ENCODE measurements at regions not wholly inside any gene's neighbourhood (a gene's known extent, or its start where the extent isn't known, plus 50 kb on each side); places are given as distances from the start of the nearest gene placed in this dataset.
"Not testable (repeated sequence)": the region's sequence is repeated elsewhere in the genome, so short reads cannot be mapped to it uniquely, and the experiment has no call there.

DNA sequence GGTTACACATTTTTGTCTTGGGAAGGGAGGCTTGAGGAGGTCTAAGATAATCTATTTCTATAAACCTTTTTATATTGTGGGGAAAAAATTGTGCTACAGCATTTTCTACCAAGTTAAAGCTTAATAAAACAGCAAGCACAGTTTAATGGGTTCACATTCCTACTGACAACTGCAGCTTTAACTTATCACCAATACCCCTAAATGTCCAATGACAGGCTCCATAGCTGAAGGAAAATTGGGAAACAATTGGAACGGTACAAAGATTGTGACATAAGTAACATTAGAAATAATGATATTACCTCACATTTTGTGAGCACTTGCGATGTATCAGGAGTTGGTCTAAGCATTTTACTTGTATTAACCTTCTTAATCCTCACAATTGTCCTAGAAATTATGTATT lies 79.5 kb upstream of the HAPLN1 start:
- intact Hi-C loops (cut with micrococcal nuclease; ENCODE audit: unreplicated experiment), result no loop called here
- H3K36me3 Mint-ChIP-seq (ENCODE audit: insufficient read depth, unreplicated experiment), result no peaks in the 10 kb centered on the region
- no TSS peak for BruUV-seq (replicated peaks)
- peaks cover 3% of the 10 kb centered on the region for H3K9me3 Mint-ChIP-seq (ENCODE audit: low read depth, unreplicated experiment)
- H3K27me3 Mint-ChIP-seq (ENCODE audit: unreplicated experiment), result no peaks in the 10 kb centered on the region
- H3K4me1 Mint-ChIP-seq (ENCODE audit: low read depth, unreplicated experiment), result no peaks in the 10 kb centered on the region
- no peak overlapping the region for H3K4me3 Mint-ChIP-seq (ENCODE audit: low read depth, unreplicated experiment)
- DNase-seq, result no peak
- H3K27ac Mint-ChIP-seq (ENCODE audit: unreplicated experiment), result no peak overlapping the region
- CTCF ChIA-PET, result interaction anchor here (0.5 kb wide), 1 partner anchor 14 kb away, joined by 4 read pairs; no protein-coding TSS in a partner anchor
- TF ChIP-seq, protein P1, sequence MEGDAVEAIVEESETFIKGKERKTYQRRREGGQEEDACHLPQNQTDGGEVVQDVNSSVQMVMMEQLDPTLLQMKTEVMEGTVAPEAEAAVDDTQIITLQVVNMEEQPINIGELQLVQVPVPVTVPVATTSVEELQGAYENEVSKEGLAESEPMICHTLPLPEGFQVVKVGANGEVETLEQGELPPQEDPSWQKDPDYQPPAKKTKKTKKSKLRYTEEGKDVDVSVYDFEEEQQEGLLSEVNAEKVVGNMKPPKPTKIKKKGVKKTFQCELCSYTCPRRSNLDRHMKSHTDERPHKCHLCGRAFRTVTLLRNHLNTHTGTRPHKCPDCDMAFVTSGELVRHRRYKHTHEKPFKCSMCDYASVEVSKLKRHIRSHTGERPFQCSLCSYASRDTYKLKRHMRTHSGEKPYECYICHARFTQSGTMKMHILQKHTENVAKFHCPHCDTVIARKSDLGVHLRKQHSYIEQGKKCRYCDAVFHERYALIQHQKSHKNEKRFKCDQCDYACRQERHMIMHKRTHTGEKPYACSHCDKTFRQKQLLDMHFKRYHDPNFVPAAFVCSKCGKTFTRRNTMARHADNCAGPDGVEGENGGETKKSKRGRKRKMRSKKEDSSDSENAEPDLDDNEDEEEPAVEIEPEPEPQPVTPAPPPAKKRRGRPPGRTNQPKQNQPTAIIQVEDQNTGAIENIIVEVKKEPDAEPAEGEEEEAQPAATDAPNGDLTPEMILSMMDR (IDR thresholded peaks at IDR 0.05; ENCODE audit: unreplicated experiment), result no peak

DNA sequence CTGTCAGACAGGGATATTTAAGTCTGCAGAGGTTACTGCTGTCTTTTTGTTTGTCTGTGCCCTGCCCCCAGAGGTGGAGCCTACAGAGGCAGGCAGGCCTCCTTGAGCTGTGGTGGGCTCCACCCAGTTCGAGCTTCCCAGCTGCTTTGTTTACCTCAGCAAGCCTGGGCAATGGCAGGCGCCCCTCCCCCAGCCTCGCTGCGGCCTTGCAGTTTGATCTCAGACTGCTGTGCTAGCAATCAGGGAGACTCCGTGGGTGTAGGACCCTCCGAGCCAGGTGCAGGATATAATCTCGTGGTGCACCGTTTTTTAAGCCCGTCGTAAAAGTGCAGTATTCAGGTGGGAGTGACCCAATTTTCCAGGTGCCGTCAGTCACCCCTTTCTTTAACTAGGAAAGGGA lies 78.4 kb upstream of the HAPLN1 start:
- H3K4me3 Mint-ChIP-seq (ENCODE audit: low read depth, unreplicated experiment); intact Hi-C loops (cut with micrococcal nuclease; ENCODE audit: unreplicated experiment); H3K27me3 Mint-ChIP-seq (ENCODE audit: unreplicated experiment); H3K36me3 Mint-ChIP-seq (ENCODE audit: insufficient read depth, unreplicated experiment); BruUV-seq (replicated peaks); CTCF ChIA-PET; H3K4me1 Mint-ChIP-seq (ENCODE audit: low read depth, unreplicated experiment); H3K27ac Mint-ChIP-seq (ENCODE audit: unreplicated experiment); DNase-seq; H3K9me3 Mint-ChIP-seq (ENCODE audit: low read depth, unreplicated experiment): not testable (repeated sequence)

DNA sequence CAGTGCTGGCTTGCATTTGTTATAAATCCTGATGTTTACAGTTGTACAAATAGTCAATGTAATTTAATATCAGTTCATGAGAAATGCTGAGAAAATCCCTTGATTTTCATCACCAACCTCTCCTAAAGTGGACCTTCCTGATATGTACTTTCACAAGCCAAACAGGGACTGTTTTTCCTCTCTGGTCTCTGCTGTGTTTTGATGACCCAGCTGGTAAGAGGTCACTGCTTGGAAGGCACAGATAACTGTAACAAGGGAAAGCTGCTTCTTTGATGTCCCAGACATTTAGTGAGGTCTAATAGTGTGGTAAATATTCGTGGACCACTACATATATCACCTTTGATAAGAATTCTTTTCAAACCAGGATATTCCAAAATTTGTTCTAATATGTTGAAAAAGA lies 68.7 kb upstream of the HAPLN1 start:
- no TSS peak for BruUV-seq (replicated peaks)
- TF ChIP-seq, protein P1 (IDR thresholded peaks at IDR 0.05; ENCODE audit: unreplicated experiment), result no peak
- Mint-ChIP-seq H3K27ac (ENCODE audit: unreplicated experiment) (no peak overlapping the region), H3K36me3 (ENCODE audit: insufficient read depth, unreplicated experiment) (no peaks in the 10 kb centered on the region), H3K27me3 (ENCODE audit: unreplicated experiment) (no peaks in the 10 kb centered on the region), H3K9me3 (ENCODE audit: low read depth, unreplicated experiment) (no peaks in the 10 kb centered on the region), H3K4me1 (ENCODE audit: low read depth, unreplicated experiment) (no peaks in the 10 kb centered on the region), H3K4me3 (ENCODE audit: low read depth, unreplicated experiment) (no peak overlapping the region)
- CTCF ChIA-PET, result no interaction called here
- no peak for DNase-seq
- intact Hi-C loops (cut with micrococcal nuclease; ENCODE audit: unreplicated experiment), result no loop called here

DNA sequence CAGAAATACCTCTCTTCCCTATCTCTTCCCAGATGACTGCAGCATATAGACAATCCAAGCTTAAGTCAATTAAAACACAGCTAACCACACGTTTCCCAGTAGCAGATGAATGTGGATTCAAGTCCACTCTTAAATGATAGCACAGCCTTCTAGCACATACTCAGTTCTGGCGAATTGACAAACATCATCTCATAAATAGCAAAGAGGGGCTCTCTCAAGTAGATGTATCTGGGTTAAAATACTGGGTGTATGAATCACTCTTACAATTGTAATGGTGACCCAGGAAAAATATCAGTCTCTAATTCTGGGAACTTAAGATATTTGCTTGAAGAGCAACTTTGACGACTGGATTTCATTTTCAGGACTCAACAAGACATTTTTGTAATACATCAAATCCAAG lies 67.0 kb upstream of the HAPLN1 start:
- no TSS peak for BruUV-seq (replicated peaks)

DNA sequence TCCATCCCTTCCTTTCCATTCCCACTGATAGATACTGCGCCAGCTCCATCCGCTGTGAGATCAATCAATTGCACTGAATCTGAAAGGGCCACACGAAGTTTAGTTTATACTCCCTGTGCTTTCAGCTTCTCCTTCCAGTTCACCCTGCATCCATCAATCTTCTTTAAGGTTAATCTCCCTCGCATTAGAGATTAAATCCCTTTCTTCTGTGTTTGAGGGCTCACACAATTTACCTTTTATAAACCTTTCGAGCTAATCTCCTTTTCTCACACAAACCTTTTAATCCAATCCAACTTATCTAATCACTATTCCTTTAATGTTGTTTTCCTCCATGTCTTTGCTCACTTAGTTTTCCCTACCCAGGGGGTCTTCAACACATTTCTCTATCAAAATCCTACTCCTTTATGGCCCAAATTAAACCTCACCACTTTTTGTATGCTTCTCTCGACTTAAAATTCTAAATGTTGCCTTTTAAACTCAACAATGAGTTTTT lies 64.6 kb upstream of the HAPLN1 start:
- TF ChIP-seq, protein P1 (IDR thresholded peaks at IDR 0.05; ENCODE audit: unreplicated experiment), result no peak
- Mint-ChIP-seq H3K9me3 (ENCODE audit: low read depth, unreplicated experiment) (no peaks in the 10 kb centered on the region), H3K27ac (ENCODE audit: unreplicated experiment) (no peak overlapping the region), H3K4me3 (ENCODE audit: low read depth, unreplicated experiment) (no peak overlapping the region), H3K4me1 (ENCODE audit: low read depth, unreplicated experiment) (peaks cover 1% of the 10 kb centered on the region), H3K36me3 (ENCODE audit: insufficient read depth, unreplicated experiment) (no peaks in the 10 kb centered on the region), H3K27me3 (ENCODE audit: unreplicated experiment) (no peaks in the 10 kb centered on the region)
- BruUV-seq (replicated peaks), result no TSS peak
- CTCF ChIA-PET, result no interaction called here
- no peak for DNase-seq
- intact Hi-C loops (cut with micrococcal nuclease; ENCODE audit: unreplicated experiment), result no loop called here

More for the DNA sequence above, 67.0 kb upstream of the HAPLN1 start:
- no peaks in the 10 kb centered on the region for H3K27me3 Mint-ChIP-seq (ENCODE audit: unreplicated experiment)
- no peaks in the 10 kb centered on the region for H3K36me3 Mint-ChIP-seq (ENCODE audit: insufficient read depth, unreplicated experiment)
- no peaks in the 10 kb centered on the region for H3K4me1 Mint-ChIP-seq (ENCODE audit: low read depth, unreplicated experiment)
- CTCF ChIA-PET, result no interaction called here
- no peak overlapping the region for H3K4me3 Mint-ChIP-seq (ENCODE audit: low read depth, unreplicated experiment)
- TF ChIP-seq, protein P1 (IDR thresholded peaks at IDR 0.05; ENCODE audit: unreplicated experiment), result no peak
- H3K9me3 Mint-ChIP-seq (ENCODE audit: low read depth, unreplicated experiment), result no peaks in the 10 kb centered on the region
- intact Hi-C loops (cut with micrococcal nuclease; ENCODE audit: unreplicated experiment), result no loop called here
- DNase-seq, result no peak
- H3K27ac Mint-ChIP-seq (ENCODE audit: unreplicated experiment), result no peak overlapping the region
